PFSK-1 (cell line): ENCODE measurements at regions not wholly inside any gene's neighbourhood (a gene's known extent, or its start where the extent isn't known, plus 50 kb on each side); places are given as distances from the start of the nearest gene placed in this dataset.

ENCODE experiments used
- FOXP2 ChIP-seq: optimal IDR thresholded peaks from 2 replicates; pipeline ENCODE3; 2011; ENCODE audit warnings: borderline replicate concordance, control low read depth, inconsistent platforms; ENCODE audit not compliant: insufficient read depth; ENCODE audit errors: extremely low read length, extremely low read depth
- POLR2AphosphoS5 ChIP-seq: IDR thresholded peaks from 2 replicates; pipeline ENCODE4 v1.6.1; 2012; ENCODE audit warnings: low read depth, mild to moderate bottlenecking, control low read depth, low read length, moderate library complexity
- SIN3A ChIP-seq: IDR thresholded peaks from 2 replicates; pipeline ENCODE4 v1.6.1; 2012; ENCODE audit warnings: mild to moderate bottlenecking, low read length, moderate library complexity, borderline replicate concordance; ENCODE audit not compliant: insufficient read depth
- TAF1 ChIP-seq: IDR thresholded peaks from 2 replicates; pipeline ENCODE4 v1.6.1; 2012; ENCODE audit warnings: low read length, control low read depth, borderline replicate concordance; ENCODE audit not compliant: insufficient read depth
- TF ChIP-seq, protein P1 (sequence below), 2 experiments: IDR thresholded peaks; 2 replicates each; pipeline versions ENCODE4 v1.6.1 to v1.8.0; 2011 to 2012; ENCODE audit warnings: low read depth in 2 of 2, low read length in 2 of 2, control low read depth in 1 of 2, inconsistent platforms in 1 of 2, mild to moderate bottlenecking in 1 of 2, moderate library complexity in 1 of 2; ENCODE audit not compliant: insufficient read depth in 1 of 2

DNA sequence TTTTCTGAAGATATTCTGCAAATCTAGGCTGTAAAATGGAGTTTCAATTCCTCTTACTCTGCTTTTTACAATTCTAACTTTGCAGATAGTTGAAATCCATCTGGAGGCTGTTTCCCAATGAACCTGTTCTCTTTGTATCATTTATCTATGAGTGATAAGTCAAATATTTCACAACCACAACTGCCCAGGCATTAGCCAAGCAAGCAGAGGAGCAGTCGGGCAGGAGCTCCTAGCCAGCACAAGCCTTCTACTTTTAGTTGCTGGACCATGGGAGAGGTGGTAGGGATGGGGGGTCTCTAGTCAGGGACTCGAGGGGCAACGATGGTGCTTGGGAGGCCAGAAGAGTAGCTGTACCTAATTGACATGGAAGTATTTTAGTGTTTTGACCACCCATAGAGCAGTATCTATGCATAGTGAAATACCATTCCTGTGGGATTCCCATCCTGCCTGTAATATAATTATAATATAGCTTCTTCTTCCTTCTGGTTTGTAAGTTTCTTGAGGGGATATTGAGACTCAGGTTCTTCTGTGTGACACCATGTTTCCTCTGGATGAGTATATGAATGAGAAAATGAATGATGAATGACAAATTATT is 353.5 kb upstream of the IL12A start:
- TF ChIP-seq TAF1 (no peak), FOXP2 (no peak), SIN3A (no peak), POLR2AphosphoS5 (no peak)
- TF ChIP-seq, protein P1, sequence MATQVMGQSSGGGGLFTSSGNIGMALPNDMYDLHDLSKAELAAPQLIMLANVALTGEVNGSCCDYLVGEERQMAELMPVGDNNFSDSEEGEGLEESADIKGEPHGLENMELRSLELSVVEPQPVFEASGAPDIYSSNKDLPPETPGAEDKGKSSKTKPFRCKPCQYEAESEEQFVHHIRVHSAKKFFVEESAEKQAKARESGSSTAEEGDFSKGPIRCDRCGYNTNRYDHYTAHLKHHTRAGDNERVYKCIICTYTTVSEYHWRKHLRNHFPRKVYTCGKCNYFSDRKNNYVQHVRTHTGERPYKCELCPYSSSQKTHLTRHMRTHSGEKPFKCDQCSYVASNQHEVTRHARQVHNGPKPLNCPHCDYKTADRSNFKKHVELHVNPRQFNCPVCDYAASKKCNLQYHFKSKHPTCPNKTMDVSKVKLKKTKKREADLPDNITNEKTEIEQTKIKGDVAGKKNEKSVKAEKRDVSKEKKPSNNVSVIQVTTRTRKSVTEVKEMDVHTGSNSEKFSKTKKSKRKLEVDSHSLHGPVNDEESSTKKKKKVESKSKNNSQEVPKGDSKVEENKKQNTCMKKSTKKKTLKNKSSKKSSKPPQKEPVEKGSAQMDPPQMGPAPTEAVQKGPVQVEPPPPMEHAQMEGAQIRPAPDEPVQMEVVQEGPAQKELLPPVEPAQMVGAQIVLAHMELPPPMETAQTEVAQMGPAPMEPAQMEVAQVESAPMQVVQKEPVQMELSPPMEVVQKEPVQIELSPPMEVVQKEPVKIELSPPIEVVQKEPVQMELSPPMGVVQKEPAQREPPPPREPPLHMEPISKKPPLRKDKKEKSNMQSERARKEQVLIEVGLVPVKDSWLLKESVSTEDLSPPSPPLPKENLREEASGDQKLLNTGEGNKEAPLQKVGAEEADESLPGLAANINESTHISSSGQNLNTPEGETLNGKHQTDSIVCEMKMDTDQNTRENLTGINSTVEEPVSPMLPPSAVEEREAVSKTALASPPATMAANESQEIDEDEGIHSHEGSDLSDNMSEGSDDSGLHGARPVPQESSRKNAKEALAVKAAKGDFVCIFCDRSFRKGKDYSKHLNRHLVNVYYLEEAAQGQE (IDR thresholded peaks at IDR 0.05; ENCODE audit: insufficient read depth in 1 of 2, low read depth in 2 of 2, low read length in 2 of 2): no peak

DNA sequence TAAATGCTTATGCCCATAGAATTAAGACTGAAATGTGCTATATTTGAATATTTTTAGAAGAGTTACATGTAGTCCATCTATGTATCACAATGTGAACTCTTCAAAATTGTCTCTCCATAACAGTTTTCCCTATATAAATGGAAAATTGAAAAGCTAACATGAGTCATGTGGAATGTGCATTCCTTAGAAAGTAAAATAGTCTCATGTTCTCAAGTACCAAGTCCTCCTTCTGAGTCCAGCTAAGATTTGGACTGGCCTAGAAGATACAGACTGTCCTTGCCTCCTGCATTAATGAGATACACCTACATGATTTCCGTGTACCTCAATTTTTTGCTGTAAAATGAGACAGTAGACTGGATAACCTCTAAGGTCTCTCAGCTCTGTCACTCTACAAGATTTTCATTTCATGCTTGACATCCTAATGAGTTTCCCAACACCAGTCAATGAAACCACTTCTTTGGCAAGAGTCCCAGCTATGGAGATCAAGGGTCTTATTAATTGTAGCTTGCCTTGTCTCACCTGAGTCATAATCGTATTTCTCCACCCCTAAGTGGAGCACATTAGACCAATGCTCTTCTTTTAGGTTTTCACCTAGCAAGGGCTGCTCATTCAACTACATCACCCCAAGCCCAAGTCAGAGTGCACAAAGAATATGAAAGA is 350.6 kb upstream of the IL12A start:
- TF ChIP-seq FOXP2 (no peak), TAF1 (no peak), POLR2AphosphoS5 (no peak), SIN3A (no peak)
- TF ChIP-seq, protein P1 (IDR thresholded peaks at IDR 0.05; ENCODE audit: insufficient read depth in 1 of 2, low read depth in 2 of 2, low read length in 2 of 2): no peak

DNA sequence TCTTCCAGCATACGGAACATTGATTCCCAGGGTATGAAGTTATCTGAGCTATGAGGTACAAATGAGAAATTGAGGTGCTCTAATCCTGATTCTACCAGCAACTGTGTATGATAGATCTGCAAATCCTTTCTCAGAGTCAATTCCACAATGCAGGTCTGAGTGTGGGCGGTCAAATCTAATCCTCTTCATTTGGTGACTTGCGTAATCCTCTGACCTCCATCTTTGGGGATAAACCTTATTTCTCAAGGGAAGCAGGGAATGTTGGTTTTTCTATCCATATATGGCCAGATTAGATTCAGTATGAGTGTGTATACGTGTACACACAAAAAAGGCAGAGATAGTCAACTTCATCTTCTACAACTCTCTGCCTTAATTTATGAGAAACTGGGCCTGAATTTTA is 348.4 kb upstream of the IL12A start:
- TF ChIP-seq SIN3A: no peak
- TF ChIP-seq POLR2AphosphoS5: no peak
- TF ChIP-seq, protein P1 (IDR thresholded peaks at IDR 0.05; ENCODE audit: insufficient read depth in 1 of 2, low read depth in 2 of 2, low read length in 2 of 2): no peak
- TF ChIP-seq FOXP2: no peak
- no peak for TF ChIP-seq TAF1

DNA sequence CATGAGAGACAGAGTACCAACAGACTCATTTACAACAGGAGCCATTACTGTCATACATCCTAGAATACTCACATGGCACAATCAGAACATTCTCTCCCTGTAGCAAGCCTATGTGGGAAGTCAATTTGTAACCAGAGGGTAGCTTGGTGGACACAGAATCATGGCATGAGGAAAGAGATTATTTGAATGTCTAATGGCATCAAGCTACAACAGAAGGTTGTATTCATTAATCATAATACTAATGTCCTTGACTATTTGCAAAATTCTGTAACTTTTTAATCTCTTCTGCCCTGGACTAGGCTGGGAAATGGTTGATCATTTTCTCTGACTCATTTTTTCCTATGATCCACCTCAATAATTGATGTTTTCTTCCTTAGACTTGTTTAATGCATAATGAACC is 345.2 kb upstream of the IL12A start:
- TF ChIP-seq FOXP2: no peak
- TF ChIP-seq SIN3A: no peak
- no peak for TF ChIP-seq POLR2AphosphoS5
- TF ChIP-seq, protein P1 (IDR thresholded peaks at IDR 0.05; ENCODE audit: insufficient read depth in 1 of 2, low read depth in 2 of 2, low read length in 2 of 2): no peak
- no peak for TF ChIP-seq TAF1

DNA sequence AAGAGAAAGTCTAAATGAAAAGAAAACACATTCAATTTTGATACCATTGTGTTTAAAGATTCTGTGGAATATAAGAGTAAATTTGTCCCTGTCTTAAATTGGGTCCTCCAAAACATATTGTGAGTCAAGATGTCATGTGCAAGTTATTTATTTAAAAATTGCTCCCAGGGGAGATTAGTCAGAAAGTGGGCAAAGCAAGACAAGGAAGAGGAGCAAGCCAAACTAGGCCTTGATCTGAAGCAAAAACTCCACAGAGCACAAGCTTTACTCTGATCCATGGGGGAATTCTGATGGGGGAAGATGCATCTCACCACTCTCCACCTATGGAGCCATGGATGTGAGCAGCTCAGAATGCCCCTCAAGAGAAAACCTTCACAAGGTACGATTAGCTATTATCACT is 342.8 kb upstream of the IL12A start:
- no peak for TF ChIP-seq TAF1
- no peak for TF ChIP-seq FOXP2
- no peak for TF ChIP-seq SIN3A
- no peak for TF ChIP-seq POLR2AphosphoS5
- TF ChIP-seq, protein P1 (IDR thresholded peaks at IDR 0.05; ENCODE audit: insufficient read depth in 1 of 2, low read depth in 2 of 2, low read length in 2 of 2): no peak
